NT2/D1 (cell line): ENCODE measurements at regions not wholly inside any gene's neighbourhood (a gene's known extent, or its start where the extent isn't known, plus 50 kb on each side); places are given as distances from the start of the nearest gene placed in this dataset.

Source experiments
- SUZ12 ChIP-seq: IDR thresholded peaks from 2 replicates; pipeline ENCODE4 v1.6.1; 2011; ENCODE audit not compliant: insufficient read length, insufficient read depth; ENCODE audit errors: extremely low read depth
- YY1 ChIP-seq: IDR thresholded peaks from 2 replicates; pipeline ENCODE4 v1.6.1; 2011; ENCODE audit not compliant: insufficient read length, insufficient read depth
- ZNF274 ChIP-seq: IDR thresholded peaks from 2 replicates; pipeline ENCODE4 v1.6.1; 2011; ENCODE audit warnings: mild to moderate bottlenecking, low read depth, low read length

GRCh38 chr19:30923096-30923495 lies 426.1 kb downstream of the TSHZ3 start:
- TF ChIP-seq YY1 (no peak), SUZ12 (no peak), ZNF274 (no peak)
